ENCODE measurements at regions not wholly inside any gene's neighbourhood (a gene's known extent, or its start where the extent isn't known, plus 50 kb on each side); places are given as distances from the start of the nearest gene placed in this dataset.

DNA sequence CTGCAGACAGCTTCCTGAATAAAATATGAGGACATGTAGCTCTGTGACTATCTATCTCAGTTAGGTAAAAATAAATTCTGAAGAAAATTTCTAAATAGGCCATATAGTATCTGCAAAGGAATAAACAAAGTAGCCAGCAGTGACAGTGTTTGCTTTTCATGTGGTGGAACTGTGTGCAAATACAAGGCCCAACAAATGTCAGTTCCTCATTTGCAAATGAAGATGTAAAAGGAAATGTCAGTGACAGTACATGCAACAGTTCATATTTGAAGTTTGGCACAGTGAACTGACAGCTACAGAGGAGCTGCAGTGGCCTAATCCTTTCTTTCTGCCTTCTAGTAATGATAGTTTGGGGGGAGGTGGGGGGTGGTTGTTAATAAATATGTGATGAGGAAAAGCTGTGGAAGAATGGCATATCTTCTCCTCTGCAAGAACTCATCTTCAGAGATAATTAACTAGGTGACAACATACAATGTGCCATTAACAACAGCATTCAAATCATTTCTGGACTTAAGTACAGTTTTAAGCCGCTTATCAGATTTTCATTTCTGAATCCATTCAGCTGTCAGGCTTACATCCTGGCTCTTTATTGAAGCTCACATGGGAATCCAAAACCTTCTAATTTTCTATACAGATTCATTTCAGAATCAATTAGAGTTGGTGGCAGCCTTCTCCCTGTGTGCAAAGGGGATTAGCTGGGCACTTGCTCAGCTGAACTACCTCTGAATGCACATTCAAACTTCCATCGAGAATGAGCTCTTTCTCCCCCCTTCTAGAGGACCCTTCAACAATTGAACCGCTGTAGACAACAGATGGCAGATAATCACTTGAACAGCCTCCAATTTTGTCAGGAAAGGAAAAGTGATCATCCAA lies 1059.0 kb upstream of the EPHA7 start:
- no peak for TF ChIP-seq ISL1 (CRISPR knock-in tag; IDR thresholded peaks at IDR 0.05)
- TF ChIP-seq, protein P1, sequence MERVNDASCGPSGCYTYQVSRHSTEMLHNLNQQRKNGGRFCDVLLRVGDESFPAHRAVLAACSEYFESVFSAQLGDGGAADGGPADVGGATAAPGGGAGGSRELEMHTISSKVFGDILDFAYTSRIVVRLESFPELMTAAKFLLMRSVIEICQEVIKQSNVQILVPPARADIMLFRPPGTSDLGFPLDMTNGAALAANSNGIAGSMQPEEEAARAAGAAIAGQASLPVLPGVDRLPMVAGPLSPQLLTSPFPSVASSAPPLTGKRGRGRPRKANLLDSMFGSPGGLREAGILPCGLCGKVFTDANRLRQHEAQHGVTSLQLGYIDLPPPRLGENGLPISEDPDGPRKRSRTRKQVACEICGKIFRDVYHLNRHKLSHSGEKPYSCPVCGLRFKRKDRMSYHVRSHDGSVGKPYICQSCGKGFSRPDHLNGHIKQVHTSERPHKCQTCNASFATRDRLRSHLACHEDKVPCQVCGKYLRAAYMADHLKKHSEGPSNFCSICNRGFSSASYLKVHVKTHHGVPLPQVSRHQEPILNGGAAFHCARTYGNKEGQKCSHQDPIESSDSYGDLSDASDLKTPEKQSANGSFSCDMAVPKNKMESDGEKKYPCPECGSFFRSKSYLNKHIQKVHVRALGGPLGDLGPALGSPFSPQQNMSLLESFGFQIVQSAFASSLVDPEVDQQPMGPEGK (CRISPR knock-in tag; IDR thresholded peaks at IDR 0.05; ENCODE audit: borderline replicate concordance), result no peak
- TF ChIP-seq BACH2 (CRISPR knock-in tag; IDR thresholded peaks at IDR 0.05; ENCODE audit: borderline replicate concordance), result no peak
- TF ChIP-seq ZC3H10 (CRISPR knock-in tag; IDR thresholded peaks at IDR 0.05), result no peak
- no peak for TF ChIP-seq TOX (CRISPR knock-in tag; IDR thresholded peaks at IDR 0.05; ENCODE audit: borderline replicate concordance)
- TF ChIP-seq, protein P2, sequence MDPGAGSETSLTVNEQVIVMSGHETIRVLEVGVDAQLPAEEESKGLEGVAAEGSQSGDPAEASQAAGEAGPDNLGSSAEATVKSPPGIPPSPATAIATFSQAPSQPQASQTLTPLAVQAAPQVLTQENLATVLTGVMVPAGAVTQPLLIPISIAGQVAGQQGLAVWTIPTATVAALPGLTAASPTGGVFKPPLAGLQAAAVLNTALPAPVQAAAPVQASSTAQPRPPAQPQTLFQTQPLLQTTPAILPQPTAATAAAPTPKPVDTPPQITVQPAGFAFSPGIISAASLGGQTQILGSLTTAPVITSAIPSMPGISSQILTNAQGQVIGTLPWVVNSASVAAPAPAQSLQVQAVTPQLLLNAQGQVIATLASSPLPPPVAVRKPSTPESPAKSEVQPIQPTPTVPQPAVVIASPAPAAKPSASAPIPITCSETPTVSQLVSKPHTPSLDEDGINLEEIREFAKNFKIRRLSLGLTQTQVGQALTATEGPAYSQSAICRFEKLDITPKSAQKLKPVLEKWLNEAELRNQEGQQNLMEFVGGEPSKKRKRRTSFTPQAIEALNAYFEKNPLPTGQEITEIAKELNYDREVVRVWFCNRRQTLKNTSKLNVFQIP (CRISPR knock-in tag; IDR thresholded peaks at IDR 0.05; ENCODE audit: borderline replicate concordance, low read depth), result no peak
- no peak for TF ChIP-seq RARB (CRISPR knock-in tag; IDR thresholded peaks at IDR 0.05)
- no peak for TF ChIP-seq ESRRG (CRISPR knock-in tag; IDR thresholded peaks at IDR 0.05)
- TF ChIP-seq TCF4 (CRISPR knock-in tag; IDR thresholded peaks at IDR 0.05; ENCODE audit: borderline replicate concordance), result no peak
- no peak for TF ChIP-seq ZFP3 (CRISPR knock-in tag; IDR thresholded peaks at IDR 0.05)
- TF ChIP-seq OSR1 (CRISPR knock-in tag; IDR thresholded peaks at IDR 0.05), result no peak
- no peak for TF ChIP-seq SNAI2 (CRISPR knock-in tag; IDR thresholded peaks at IDR 0.05)

All from SK-N-SH treated with all-trans-retinoic acid at 6 μM for 48 hours (cell line).